ENCODE measurements at regions not wholly inside any gene's neighbourhood (a gene's known extent, or its start where the extent isn't known, plus 50 kb on each side); places are given as distances from the start of the nearest gene placed in this dataset.

DNA sequence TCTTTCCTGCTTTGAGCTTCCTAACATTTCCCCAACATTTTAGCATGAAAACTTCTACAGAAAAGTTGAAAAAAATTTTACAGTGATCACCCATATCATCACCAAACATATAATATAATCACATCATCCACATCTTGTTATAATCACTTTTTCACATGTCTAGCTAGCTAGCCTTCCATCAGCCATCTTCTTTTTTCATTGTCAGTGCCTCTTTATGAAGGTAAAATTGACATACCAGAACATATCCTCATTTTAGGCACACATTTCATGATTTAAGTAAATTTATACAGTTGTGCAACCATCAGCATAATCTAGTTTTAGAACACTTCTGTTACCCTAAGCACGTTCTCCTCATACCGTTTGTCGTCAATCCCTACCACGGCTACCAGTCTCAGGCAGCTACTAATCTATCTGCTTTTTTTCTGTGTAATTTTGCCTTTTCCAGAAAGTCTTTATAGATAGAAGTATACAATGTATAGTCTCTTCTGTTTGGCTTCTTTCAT lies 73.7 kb downstream of the VEGFA start:
- DNase-seq: no peak
- intact Hi-C loops (cut with micrococcal nuclease): no loop called here
- Mint-ChIP-seq H3K36me3 (no peaks in the 10 kb centered on the region), H3K4me3 (no peak overlapping the region), H3K4me1 (peaks cover 10% of the 10 kb centered on the region), H3K27ac (no peak overlapping the region), H3K9me3 (no peaks in the 10 kb centered on the region), H3K27me3 (ENCODE audit: low read depth in 3 of 3) (peaks cover 6 to 8% (median 6%) of the 10 kb centered on the region in 3 donors)
- no peak overlapping the region for H3K27ac ChIP-seq (ENCODE audit: low read depth in 1 of 2, low read length in 2 of 2)
- H3K4me2 ChIP-seq (replicated peaks; ENCODE audit: extremely low read depth, low read length, poor library complexity, severe bottlenecking): no peak overlapping the region
- H4K20me1 ChIP-seq (ENCODE audit: insufficient read depth, low read length): no peaks in the 10 kb centered on the region
- H3K27me3 ChIP-seq (ENCODE audit: control insufficient read depth in 2 of 2, insufficient read depth in 2 of 2, low read length in 2 of 2): no peaks in the 10 kb centered on the region
- WGBS (ENCODE audit: insufficient coverage): no CpG with 5 or more reads among the region's 4 CpGs
- no peaks in the 10 kb centered on the region for H3K9me3 ChIP-seq (replicated peaks in 1 of 2; ENCODE audit: control insufficient read depth in 1 of 2, insufficient read depth in 1 of 2, low read length in 2 of 2)
- no peaks in the 10 kb centered on the region for H3K79me2 ChIP-seq (ENCODE audit: insufficient read depth, low read length)
- H2AFZ ChIP-seq (ENCODE audit: insufficient read depth, low read depth, low read length, poor library complexity, severe bottlenecking): no peak overlapping the region
- H3K36me3 ChIP-seq (replicated peaks in 1 of 2; ENCODE audit: control insufficient read depth in 1 of 2, insufficient read depth in 2 of 2, low read length in 2 of 2): no peaks in the 10 kb centered on the region
- no peak overlapping the region for H3K9ac ChIP-seq (ENCODE audit: insufficient read depth, low read length, poor library complexity, severe bottlenecking)
- peaks cover 6% of the 10 kb centered on the region in 2 donors for H3K4me1 ChIP-seq (ENCODE audit: control insufficient read depth in 1 of 2, insufficient read depth in 2 of 2, low read length in 2 of 2)
- H3K4me3 ChIP-seq (replicated peaks in 1 of 3; ENCODE audit: low read depth in 2 of 3, low read length in 3 of 3): no peak overlapping the region
- TF ChIP-seq, protein P1, sequence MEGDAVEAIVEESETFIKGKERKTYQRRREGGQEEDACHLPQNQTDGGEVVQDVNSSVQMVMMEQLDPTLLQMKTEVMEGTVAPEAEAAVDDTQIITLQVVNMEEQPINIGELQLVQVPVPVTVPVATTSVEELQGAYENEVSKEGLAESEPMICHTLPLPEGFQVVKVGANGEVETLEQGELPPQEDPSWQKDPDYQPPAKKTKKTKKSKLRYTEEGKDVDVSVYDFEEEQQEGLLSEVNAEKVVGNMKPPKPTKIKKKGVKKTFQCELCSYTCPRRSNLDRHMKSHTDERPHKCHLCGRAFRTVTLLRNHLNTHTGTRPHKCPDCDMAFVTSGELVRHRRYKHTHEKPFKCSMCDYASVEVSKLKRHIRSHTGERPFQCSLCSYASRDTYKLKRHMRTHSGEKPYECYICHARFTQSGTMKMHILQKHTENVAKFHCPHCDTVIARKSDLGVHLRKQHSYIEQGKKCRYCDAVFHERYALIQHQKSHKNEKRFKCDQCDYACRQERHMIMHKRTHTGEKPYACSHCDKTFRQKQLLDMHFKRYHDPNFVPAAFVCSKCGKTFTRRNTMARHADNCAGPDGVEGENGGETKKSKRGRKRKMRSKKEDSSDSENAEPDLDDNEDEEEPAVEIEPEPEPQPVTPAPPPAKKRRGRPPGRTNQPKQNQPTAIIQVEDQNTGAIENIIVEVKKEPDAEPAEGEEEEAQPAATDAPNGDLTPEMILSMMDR (IDR thresholded peaks at IDR 0.05): no peak

DNA sequence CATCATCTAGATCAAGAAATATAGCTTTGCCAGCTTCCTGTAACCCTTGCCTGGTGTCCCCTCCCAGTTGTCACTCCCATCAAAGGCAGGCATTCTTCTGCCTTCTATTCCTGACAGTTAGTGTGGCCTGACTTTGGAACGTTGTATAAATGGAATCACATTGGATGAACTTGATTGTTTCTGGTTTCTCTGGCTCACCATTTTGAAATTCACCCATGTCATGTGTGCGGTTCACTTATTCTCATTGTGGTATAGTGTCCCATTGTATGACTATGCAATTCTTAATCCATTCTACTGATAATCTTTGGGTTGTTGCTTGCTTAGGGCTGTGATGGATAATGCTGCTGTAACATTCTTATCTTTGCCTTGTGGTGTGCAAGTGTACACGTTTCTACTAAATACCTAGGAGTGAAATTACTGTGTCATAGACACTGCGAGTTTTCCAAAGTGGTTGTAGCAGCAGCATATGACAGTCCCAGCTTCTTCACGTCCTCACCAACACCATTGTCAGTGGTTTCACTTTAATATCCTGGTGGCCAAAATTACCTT lies 73.2 kb downstream of the VEGFA start:
- Histone ChIP-seq H3K4me1 (ENCODE audit: control insufficient read depth in 1 of 2, insufficient read depth in 2 of 2, low read length in 2 of 2) (peaks cover 11% of the 10 kb centered on the region in 2 donors), H3K36me3 (replicated peaks in 1 of 2; ENCODE audit: control insufficient read depth in 1 of 2, insufficient read depth in 2 of 2, low read length in 2 of 2) (no peaks in the 10 kb centered on the region), H3K79me2 (ENCODE audit: insufficient read depth, low read length) (no peaks in the 10 kb centered on the region), H3K4me3 (replicated peaks in 1 of 3; ENCODE audit: low read depth in 2 of 3, low read length in 3 of 3) (no peak overlapping the region), H2AFZ (ENCODE audit: insufficient read depth, low read depth, low read length, poor library complexity, severe bottlenecking) (no peak overlapping the region), H3K9me3 (replicated peaks in 1 of 2; ENCODE audit: control insufficient read depth in 1 of 2, insufficient read depth in 1 of 2, low read length in 2 of 2) (no peaks in the 10 kb centered on the region), H3K27ac (ENCODE audit: low read depth in 1 of 2, low read length in 2 of 2) (no peak overlapping the region), H3K4me2 (replicated peaks; ENCODE audit: extremely low read depth, low read length, poor library complexity, severe bottlenecking) (no peak overlapping the region), H3K9ac (ENCODE audit: insufficient read depth, low read length, poor library complexity, severe bottlenecking) (no peak overlapping the region), H3K27me3 (ENCODE audit: control insufficient read depth in 2 of 2, insufficient read depth in 2 of 2, low read length in 2 of 2) (no peaks in the 10 kb centered on the region), H4K20me1 (ENCODE audit: insufficient read depth, low read length) (no peaks in the 10 kb centered on the region)
- TF ChIP-seq, protein P1 (IDR thresholded peaks at IDR 0.05): no peak
- WGBS (ENCODE audit: insufficient coverage): 100% methylated on average over 2 of the region's 5 CpGs
- Mint-ChIP-seq H3K27ac (no peak overlapping the region), H3K9me3 (no peaks in the 10 kb centered on the region), H3K36me3 (no peaks in the 10 kb centered on the region), H3K4me1 (peaks cover 12% of the 10 kb centered on the region), H3K27me3 (ENCODE audit: low read depth in 3 of 3) (peaks cover 3 to 8% (median 6%) of the 10 kb centered on the region in 3 donors), H3K4me3 (no peak overlapping the region)
- intact Hi-C loops (cut with micrococcal nuclease): no loop called here
- no peak for DNase-seq

Measured in CD14-positive monocyte (primary cell).